ENCODE measurements at regions not wholly inside any gene's neighbourhood (a gene's known extent, or its start where the extent isn't known, plus 50 kb on each side); places are given as distances from the start of the nearest gene placed in this dataset.
A peak's percentile ranks its signal among the peaks of the same experiment; 100 is the strongest.
"Not testable (repeated sequence)": the region's sequence is repeated elsewhere in the genome, so short reads cannot be mapped to it uniquely, and the experiment has no call there.

DNA sequence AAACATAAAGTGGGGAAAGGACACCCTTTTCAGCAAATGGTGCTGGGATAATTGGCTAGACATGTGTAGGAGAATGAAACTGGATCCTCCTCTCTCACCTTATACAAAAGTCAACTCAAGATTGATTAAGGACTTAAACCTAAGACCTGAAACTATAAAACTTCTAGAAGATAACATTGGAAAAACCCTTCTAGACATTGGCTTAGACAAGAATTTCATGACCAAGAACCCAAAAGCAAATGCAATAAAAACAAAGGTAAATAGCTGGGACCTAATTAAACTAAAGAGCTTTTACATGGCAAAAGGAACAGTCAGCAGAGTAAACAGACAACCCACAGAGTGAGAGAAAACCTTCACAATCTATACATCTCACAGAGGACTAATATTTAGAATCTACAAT is 55.4 kb upstream of the IGFBP5 start:
- peak in 1 of 2 experiments; percentile 54 for DNase-seq (ENCODE audit: low read depth in 1 of 2, low spot score in 1 of 2)
- peak; percentile 86 for TF ChIP-seq JUND (IDR thresholded peaks at IDR 0.05; ENCODE audit: low read depth)
- in situ Hi-C loops (cut with HindIII; ENCODE audit: low pct_unique_long_range_greater_than_20kb, low sequenced_read_pairs) = not testable (repeated sequence)

DNA sequence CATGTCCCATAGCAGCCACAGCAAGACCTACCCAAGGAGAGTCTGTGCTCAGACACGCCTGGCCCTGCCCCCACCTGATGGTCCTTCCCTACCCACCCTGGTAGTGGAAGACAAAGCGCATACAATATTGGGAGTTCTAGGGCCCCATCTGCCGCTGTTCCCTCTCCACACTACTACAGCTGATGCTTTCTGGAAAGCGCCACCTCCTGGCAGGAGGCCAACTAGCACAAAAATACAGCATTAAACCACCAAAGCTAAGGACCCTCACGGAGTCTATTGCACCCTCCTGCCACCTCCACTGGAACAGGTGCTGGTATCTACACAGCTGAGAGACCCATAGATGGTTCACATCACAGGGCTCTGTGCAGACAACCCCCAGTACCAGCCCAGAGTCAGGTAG is 50.9 kb upstream of the IGFBP5 start:
- DNase-seq (ENCODE audit: low read depth in 1 of 2, low spot score in 1 of 2); in situ Hi-C loops (cut with HindIII; ENCODE audit: low pct_unique_long_range_greater_than_20kb, low sequenced_read_pairs): not testable (repeated sequence)

- in situ Hi-C loops (cut with HindIII; ENCODE audit: low pct_unique_long_range_greater_than_20kb, low sequenced_read_pairs) = no loop called here
- TF ChIP-seq JUND (IDR thresholded peaks at IDR 0.05; ENCODE audit: low read depth) = no peak
- no peak for DNase-seq (ENCODE audit: low read depth in 1 of 2, low spot score in 1 of 2)
Observed at GRCh38 chr2:216745453-216745852, 50.1 kb upstream of the IGFBP5 start.

All from T47D (cell line).